AG04449 (cell line): ENCODE measurements at regions not wholly inside any gene's neighbourhood (a gene's known extent, or its start where the extent isn't known, plus 50 kb on each side); places are given as distances from the start of the nearest gene placed in this dataset.

ENCODE experiments used
- CTCF ChIA-PET: fragments of 350-600 bp; formaldehyde crosslinking; extraction: SDS; loops from one replicate; lab custom pipeline; 2021; ENCODE audit warnings: antibody characterized with exemption; lab: Yijun Ruan, JAX
- POLR2A ChIA-PET: fragments of 400-600, 350-600 bp; formaldehyde crosslinking; extraction: SDS; loops from one replicate; lab custom pipeline; 2020; ENCODE audit warnings: antibody characterized with exemption, inconsistent platforms; lab: Yijun Ruan, JAX
- DNase-seq: peaks from one replicate; pipeline ENCODE4 v3.0.0-alpha.2; 2010; ENCODE audit warnings: low read depth, low spot score
- H3K4me3 ChIP-seq: 2 replicates; pipeline ENCODE4 v1.5.1; 2011; ENCODE audit warnings: low read depth, mild to moderate bottlenecking, control low read depth, low read length
- CTCF ChIP-seq: IDR thresholded peaks from one replicate; pipeline ENCODE4 v1.5.1; 2011; ENCODE audit warnings: mild to moderate bottlenecking, moderate library complexity, low read length, control low read depth, inconsistent platforms; ENCODE audit not compliant: insufficient read depth; ENCODE audit errors: missing control alignments

DNA sequence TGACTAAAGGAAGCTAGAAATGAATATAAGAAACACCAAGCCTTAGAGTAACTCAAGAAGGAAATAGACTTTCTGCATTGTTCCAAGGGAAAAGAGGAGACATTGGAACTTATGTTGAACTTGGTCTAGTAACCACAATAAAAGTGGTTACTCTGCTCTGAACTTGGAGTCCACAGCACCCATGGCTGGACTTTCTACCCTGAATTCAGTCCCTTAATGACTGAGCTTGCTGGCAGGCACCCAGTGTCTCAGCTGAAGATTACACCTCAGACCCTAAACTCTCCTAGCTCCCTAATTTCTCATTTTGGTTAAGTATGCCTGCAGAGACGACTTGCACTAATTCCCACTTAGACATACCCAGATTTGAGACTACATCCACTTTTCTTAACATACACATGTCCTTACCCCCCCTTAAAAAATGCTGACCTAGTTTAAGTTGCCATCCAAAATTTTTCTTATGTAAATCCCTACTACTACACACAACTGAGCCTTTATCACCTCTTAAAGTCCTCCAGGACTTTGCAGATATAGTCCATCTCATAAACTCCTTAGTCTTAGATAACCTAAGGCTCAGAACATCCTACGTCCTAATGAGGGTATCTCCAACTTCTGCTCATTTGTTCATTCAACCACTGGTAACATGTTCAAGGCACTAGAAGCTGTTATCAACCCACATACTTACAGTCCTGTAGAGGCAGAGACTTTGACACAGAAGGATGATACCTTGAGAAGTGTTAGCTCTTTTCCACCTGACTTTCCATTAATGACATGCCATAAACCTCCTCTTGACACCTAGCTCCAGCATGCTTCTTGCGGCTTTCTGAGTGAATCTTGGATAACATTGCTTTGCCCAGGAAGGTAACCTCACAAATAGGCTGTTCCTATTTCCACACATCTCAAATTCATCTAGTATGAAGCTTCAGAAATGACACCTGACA lies 129.8 kb downstream of the ALDH8A1 start:
- POLR2A ChIA-PET: no interaction called here
- no peak for TF ChIP-seq CTCF
- DNase-seq: no peak
- no peak overlapping the region for H3K4me3 ChIP-seq
- CTCF ChIA-PET: interaction anchor here (0.6 to 9.6 kb wide), 12 partner anchors 63 to 697 kb away, joined by 3 to 47 read pairs (median 4); no protein-coding TSS in a partner anchor

DNA sequence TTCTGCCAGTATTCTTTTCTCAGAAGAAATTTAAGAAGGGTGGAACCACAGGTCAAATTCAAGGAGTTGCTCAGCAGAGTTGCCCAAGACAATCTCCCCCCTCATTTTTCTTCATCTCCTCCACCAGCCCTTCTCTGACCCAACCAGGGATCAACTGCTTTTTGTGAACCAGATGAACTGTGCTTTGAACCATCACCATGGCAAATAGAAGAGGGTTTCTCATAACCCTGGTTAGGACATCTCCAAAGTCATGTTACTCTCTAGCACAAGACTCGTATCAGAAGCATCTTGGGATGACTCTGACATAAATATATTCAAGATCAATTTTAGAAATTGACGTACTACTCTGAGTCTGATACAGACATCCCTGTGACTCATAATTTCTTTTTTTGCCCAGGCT lies 130.7 kb downstream of the ALDH8A1 start:
- ChIA-PET POLR2A (no interaction called here), CTCF (interaction anchor here (0.8 to 9.6 kb wide), 8 partner anchors 91 to 696 kb away, joined by 3 to 47 read pairs (median 5); no protein-coding TSS in a partner anchor)
- no peak for TF ChIP-seq CTCF
- DNase-seq: no peak
- H3K4me3 ChIP-seq: no peak overlapping the region

DNA sequence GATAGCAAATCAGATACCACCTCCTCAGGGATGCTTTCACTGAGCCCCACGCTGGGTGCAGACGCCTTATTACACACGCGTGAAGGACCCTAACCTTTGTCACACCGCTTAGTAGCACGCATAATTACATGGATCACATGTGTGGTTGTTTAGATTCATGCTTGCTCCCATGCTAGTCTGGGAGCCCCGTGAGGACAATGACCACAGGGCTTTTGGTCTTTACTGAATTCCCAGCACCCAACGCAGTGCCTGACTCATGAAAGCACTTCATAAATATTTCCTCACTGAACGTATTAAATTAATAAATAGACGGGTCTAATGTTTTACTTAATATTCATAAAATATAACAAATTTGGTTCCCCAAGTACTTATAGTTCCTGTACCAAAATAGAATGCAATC lies 132.5 kb downstream of the ALDH8A1 start:
- no peak for TF ChIP-seq CTCF
- POLR2A ChIA-PET: interaction anchor here (1.0 kb wide), 1 partner anchor 644 kb away, joined by 4 read pairs; no protein-coding TSS in a partner anchor
- no peak for DNase-seq
- no peak overlapping the region for H3K4me3 ChIP-seq
- CTCF ChIA-PET: interaction anchor here (0.7 to 1.3 kb wide), 2 partner anchors 175 to 661 kb away, joined by 3 to 6 read pairs; no protein-coding TSS in a partner anchor

DNA sequence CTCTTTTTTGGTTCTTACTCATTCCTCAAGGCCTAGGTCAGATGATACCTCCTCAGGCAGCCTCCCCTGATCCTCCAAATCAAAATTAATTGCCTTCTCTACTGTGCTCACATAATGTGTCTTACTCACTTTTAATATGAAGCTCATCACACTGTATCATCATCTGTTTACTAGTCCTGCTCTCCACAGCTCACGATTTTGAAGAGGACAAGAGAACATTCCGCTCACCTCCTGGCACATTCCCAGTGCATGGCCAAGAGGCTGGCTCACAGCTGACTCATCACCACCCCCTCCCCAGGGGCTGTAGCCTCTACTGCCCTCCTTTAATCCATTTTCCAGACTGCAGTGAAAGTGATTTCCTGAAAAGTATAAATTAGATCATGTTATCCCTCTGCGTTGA lies 133.1 kb downstream of the ALDH8A1 start:
- TF ChIP-seq CTCF: no peak
- no peak for DNase-seq

DNA sequence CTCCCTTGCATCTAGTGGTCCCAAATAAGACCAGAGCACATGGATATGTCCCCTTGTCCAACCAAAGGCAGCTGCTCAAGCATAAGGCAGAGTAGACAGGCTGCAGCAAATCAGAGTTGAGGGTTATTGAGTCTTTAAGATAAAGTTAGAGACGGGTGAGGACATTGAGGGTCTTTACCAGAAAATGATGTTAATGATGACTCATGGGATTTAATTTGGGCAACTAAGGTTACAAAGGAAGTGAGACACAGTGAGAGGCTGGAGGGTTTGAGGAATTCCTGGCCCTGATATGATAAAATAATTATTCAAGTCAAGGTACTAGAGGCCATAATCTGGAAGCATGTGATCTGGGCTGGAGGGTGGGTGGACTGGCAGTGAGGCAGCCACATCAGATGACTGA lies 133.6 kb downstream of the ALDH8A1 start:
- POLR2A ChIA-PET: interaction anchor here (1.0 kb wide), 1 partner anchor 643 kb away, joined by 4 read pairs; no protein-coding TSS in a partner anchor
- H3K4me3 ChIP-seq: no peak overlapping the region
- CTCF ChIA-PET: interaction anchor here (1.1 to 2.1 kb wide), 5 partner anchors 66 to 660 kb away, joined by 3 to 6 read pairs (median 4); no protein-coding TSS in a partner anchor
- TF ChIP-seq CTCF: no peak
- DNase-seq: no peak

More for the DNA sequence above, 133.1 kb downstream of the ALDH8A1 start:
- no peak overlapping the region for H3K4me3 ChIP-seq
- ChIA-PET CTCF (interaction anchor here (1.1 to 1.3 kb wide), 3 partner anchors 645 to 660 kb away, joined by 3 to 6 read pairs (median 4); no protein-coding TSS in a partner anchor), POLR2A (interaction anchor here (1.0 kb wide), 1 partner anchor 643 kb away, joined by 4 read pairs; no protein-coding TSS in a partner anchor)
